Activated naive CD4-positive, alpha-beta T cell treated with anti-CD3 and anti-CD28 coated beads, Interleukin-2, amount 10 ng/mL, durations not matched to agents 7 days and 5 days (primary cell): ENCODE measurements at regions not wholly inside any gene's neighbourhood (a gene's known extent, or its start where the extent isn't known, plus 50 kb on each side); places are given as distances from the start of the nearest gene placed in this dataset.

Source experiments
- CTCF ChIA-PET: fragments of 350-600 bp; sonication (Branson Sonifier 250); formaldehyde crosslinking; loops from one replicate; lab custom pipeline; 2021; ENCODE audit warnings: antibody characterized with exemption; lab: Charles Lee
- DNase-seq: peaks from one replicate; pipeline ENCODE4 v3.0.0-alpha.2; 2020
- H3K27ac Mint-ChIP-seq: one replicate; pipeline ENCODE4 v1.8.0; 2021; ENCODE audit warnings: mild to moderate bottlenecking, moderate library complexity, mixed read lengths
- H3K27me3 Mint-ChIP-seq: one replicate; pipeline ENCODE4 v1.8.0; 2021; ENCODE audit warnings: mild to moderate bottlenecking, mixed read lengths
- H3K36me3 Mint-ChIP-seq: one replicate; pipeline ENCODE4 v1.8.0; 2021; ENCODE audit warnings: mixed read lengths
- H3K4me1 Mint-ChIP-seq: one replicate; pipeline ENCODE4 v1.8.0; 2021; ENCODE audit warnings: mixed read lengths
- H3K4me3 Mint-ChIP-seq: one replicate; pipeline ENCODE4 v1.8.0; 2021; ENCODE audit warnings: mild to moderate bottlenecking, moderate library complexity, mixed read lengths
- H3K9me3 Mint-ChIP-seq: one replicate; pipeline ENCODE4 v1.8.0; 2021; ENCODE audit warnings: mixed read lengths

GRCh38 chr18:25737710-25738311, 352.6 kb downstream of the SS18 start:
- CTCF ChIA-PET: no interaction called here
- Mint-ChIP-seq H3K9me3 (no peaks in the 10 kb centered on the region), H3K27ac (no peak overlapping the region)

DNA sequence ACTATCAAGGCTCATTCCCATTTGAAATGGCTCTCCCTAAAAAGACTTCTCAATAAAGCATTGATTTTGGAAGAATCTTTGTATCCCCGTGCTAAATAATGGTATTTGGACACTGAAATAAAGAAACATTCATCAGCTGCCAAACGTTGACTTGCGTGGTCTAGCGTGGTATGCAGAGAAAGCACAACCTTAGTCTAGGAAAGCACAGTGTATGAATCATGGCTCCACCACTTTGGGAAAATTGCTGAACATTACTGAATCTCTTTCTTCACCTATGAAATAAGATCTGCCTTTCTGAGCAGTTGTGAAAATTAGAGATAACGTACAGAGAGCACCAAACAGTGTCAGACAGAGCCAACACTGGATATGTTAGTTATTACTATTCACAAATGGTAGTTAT, 353.9 kb downstream of the SS18 start:
- CTCF ChIA-PET: no interaction called here
- H3K36me3 Mint-ChIP-seq: no peaks in the 10 kb centered on the region
- no peaks in the 10 kb centered on the region for H3K9me3 Mint-ChIP-seq
- H3K27ac Mint-ChIP-seq: no peak overlapping the region
- no peak for DNase-seq
- H3K4me3 Mint-ChIP-seq: no peak overlapping the region
- H3K27me3 Mint-ChIP-seq: no peaks in the 10 kb centered on the region
- no peaks in the 10 kb centered on the region for H3K4me1 Mint-ChIP-seq

More at GRCh38 chr18:25737710-25738311, 352.6 kb downstream of the SS18 start:
- Mint-ChIP-seq H3K4me3 (no peak overlapping the region), H3K27me3 (no peaks in the 10 kb centered on the region), H3K4me1 (no peaks in the 10 kb centered on the region), H3K36me3 (no peaks in the 10 kb centered on the region)
- DNase-seq: no peak

GRCh38 chr18:25735459-25735858, 355.0 kb downstream of the SS18 start:
- no peaks in the 10 kb centered on the region for H3K36me3 Mint-ChIP-seq
- DNase-seq: no peak
- H3K27me3 Mint-ChIP-seq: no peaks in the 10 kb centered on the region
- no peak overlapping the region for H3K27ac Mint-ChIP-seq
- H3K4me1 Mint-ChIP-seq: no peaks in the 10 kb centered on the region
- H3K4me3 Mint-ChIP-seq: no peak overlapping the region
- CTCF ChIA-PET: no interaction called here
- H3K9me3 Mint-ChIP-seq: no peaks in the 10 kb centered on the region

DNA sequence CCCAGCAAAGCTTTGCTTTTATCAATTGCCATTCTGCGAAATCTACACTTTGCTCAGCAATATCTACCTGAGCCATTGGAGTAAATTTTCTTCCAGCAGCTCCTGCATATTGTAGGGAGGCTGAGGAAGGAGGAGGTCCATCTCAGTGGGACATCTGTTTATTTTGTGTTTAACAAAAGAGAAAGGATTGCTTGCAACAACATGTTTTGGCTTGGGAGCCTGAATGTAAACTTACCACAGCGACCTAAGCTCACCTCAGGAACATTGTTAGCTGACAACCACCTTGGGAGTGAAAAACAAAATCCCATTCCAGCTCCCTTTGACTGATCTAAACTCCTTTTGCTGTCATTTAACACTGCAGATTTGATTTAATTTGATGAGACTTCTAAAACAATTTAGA, 356.1 kb downstream of the SS18 start:
- CTCF ChIA-PET: no interaction called here
- Mint-ChIP-seq H3K9me3 (peaks cover 1% of the 10 kb centered on the region), H3K27me3 (no peaks in the 10 kb centered on the region), H3K27ac (no peak overlapping the region), H3K36me3 (no peaks in the 10 kb centered on the region), H3K4me1 (no peaks in the 10 kb centered on the region), H3K4me3 (no peak overlapping the region)
- no peak for DNase-seq

DNA sequence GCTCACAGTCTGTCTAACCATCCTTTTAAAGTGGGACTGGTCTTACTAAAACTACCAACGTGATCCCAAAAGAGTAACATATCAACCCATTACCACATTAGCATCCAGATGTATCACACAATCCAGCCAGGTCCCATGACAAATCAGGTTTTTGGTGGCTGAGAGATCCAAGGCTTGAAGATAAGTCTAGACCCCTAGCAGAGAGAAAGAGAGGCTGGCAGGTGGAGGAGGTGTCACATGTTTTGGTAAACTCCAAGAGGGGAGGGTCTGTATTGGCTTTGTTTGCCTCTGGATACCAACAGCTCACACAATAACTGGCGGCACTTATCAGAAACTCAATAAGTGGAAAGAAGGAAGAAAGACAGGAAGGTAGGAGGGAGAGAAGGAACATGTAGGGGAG, 357.6 kb downstream of the SS18 start:
- no peaks in the 10 kb centered on the region for H3K36me3 Mint-ChIP-seq
- no peak overlapping the region for H3K27ac Mint-ChIP-seq
- H3K27me3 Mint-ChIP-seq: no peaks in the 10 kb centered on the region
- CTCF ChIA-PET: no interaction called here
- H3K4me1 Mint-ChIP-seq: no peaks in the 10 kb centered on the region
- H3K4me3 Mint-ChIP-seq: no peak overlapping the region
- no peak for DNase-seq
- H3K9me3 Mint-ChIP-seq: peaks cover 2% of the 10 kb centered on the region

DNA sequence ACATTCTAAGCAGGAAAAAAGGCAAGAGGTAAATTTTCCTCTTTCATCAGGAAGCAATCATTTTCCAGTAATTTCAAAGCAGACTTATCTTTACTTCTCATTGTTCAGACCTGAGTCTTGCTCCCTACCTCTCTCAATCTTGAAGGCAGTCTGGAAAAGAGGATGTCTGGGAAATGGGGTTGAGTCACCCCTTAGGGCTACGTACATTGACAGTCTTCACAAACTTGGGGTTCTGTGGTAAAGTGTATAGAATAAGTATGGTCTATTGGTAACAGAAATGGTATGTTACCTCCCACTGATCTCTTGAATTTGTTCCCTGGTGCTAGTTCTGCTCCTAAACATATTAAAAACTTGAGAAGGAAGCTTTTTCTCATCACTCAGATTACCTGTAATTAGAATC, 361.3 kb downstream of the SS18 start:
- H3K9me3 Mint-ChIP-seq: peaks cover 2% of the 10 kb centered on the region
- no peaks in the 10 kb centered on the region for H3K36me3 Mint-ChIP-seq
- CTCF ChIA-PET: no interaction called here
- no peak for DNase-seq
- H3K4me3 Mint-ChIP-seq: no peak overlapping the region
- H3K27me3 Mint-ChIP-seq: peaks cover 5% of the 10 kb centered on the region
- H3K4me1 Mint-ChIP-seq: no peaks in the 10 kb centered on the region
- no peak overlapping the region for H3K27ac Mint-ChIP-seq

DNA sequence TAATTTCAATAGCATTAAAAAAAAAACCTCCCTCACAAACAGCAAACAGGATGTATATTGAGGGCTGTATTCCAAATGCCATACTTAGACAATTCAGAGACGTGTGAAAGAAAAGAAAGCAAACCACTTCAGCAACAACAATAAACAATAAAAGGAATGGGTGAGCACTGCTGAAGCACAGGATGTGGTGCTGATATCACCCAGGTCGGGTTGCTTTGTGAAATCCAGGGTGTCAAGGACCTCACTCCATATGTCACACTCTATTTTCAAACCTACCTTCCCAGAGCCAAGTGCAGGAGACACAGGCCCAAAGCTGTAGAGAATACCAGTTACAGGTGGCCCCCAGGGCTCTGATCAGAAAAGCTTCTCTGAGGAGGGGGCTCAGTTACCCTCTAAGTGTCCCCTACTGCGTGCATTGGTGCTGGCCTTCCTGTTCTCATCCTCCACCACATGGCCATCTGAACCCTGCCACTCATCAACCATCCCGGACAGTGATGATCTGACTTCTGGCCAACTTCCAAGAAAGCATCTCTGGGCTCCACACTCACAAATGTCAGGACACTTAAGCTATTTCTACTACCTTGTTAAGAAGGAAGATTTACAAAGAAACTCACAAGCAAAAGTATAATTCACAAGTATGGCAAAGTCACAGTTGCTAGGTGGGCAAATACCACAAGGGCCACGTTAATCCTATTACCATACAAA, 363.0 kb downstream of the SS18 start:
- Mint-ChIP-seq H3K9me3 (peaks cover 2% of the 10 kb centered on the region), H3K27ac (no peak overlapping the region), H3K4me1 (no peaks in the 10 kb centered on the region), H3K36me3 (no peaks in the 10 kb centered on the region), H3K27me3 (peaks cover 5% of the 10 kb centered on the region), H3K4me3 (no peak overlapping the region)
- CTCF ChIA-PET: no interaction called here
- no peak for DNase-seq

DNA sequence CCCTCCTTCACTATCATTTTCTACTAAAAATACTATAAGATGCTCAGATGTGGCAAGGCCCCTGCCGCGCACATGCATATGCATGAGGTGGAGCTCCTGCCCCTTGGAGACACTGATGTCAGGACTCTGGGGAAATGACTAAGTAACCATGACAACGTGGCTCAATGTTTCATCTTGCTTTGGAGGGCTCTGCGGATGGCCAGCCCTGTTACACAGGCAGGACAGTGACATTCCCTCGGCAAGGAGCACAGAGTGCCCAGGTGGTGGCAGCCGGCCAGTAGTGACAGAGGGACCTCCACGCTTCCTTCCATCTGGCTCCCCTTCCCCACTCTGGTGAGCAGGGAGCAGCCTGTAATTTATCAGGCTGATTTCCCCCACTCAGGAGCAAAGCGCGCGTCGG, 364.1 kb downstream of the SS18 start:
- CTCF ChIA-PET: no interaction called here
- Mint-ChIP-seq H3K4me3 (no peak overlapping the region), H3K27me3 (peaks cover 5% of the 10 kb centered on the region), H3K9me3 (peaks cover 2% of the 10 kb centered on the region), H3K4me1 (no peaks in the 10 kb centered on the region), H3K36me3 (no peaks in the 10 kb centered on the region), H3K27ac (no peak overlapping the region)
- DNase-seq: no peak

DNA sequence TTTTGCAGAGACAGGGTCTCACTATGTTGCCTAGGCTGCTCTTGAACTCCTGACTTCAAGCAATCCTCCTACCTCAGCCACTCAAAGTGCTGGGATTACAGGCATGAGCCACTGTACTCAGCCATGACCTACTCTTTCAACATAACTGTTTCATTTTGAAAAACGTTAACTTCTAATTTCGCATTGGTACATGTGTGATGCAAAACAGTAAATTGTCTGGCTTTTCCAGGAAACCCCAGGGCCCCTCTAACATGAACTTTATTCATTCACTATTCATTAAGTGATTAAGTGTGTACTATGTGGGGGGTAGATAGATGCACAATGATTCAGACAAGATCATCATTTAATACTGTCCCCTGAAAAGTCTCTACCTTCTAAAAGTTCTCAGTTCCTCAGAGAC, 364.9 kb downstream of the SS18 start:
- CTCF ChIA-PET: no interaction called here
- H3K4me3 Mint-ChIP-seq: no peak overlapping the region
- no peak for DNase-seq
- peaks cover 2% of the 10 kb centered on the region for H3K9me3 Mint-ChIP-seq
- no peaks in the 10 kb centered on the region for H3K4me1 Mint-ChIP-seq
- peaks cover 5% of the 10 kb centered on the region for H3K27me3 Mint-ChIP-seq
- H3K36me3 Mint-ChIP-seq: no peaks in the 10 kb centered on the region
- H3K27ac Mint-ChIP-seq: no peak overlapping the region

DNA sequence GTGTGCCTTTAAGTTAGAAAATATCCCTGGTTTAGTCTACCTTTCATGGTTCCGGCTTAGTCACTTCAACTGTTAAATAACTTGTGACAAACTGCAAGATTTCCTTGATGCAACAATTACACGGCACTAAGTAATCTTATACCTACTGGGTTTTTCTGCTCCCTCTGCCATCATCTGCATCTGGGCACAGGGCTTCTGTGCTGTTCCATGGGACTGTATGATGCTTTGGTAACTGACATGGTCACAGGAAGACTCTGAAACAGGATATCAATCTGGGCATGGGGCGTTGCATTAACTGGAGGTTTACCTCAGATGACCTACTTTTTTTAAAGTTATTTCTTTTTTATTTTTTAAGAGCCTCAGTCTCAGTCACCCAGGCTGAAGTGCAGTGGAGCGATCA, 365.4 kb downstream of the SS18 start:
- CTCF ChIA-PET: no interaction called here
- H3K9me3 Mint-ChIP-seq: peaks cover 2% of the 10 kb centered on the region
- no peak for DNase-seq
- H3K36me3 Mint-ChIP-seq: no peaks in the 10 kb centered on the region
- H3K4me1 Mint-ChIP-seq: no peaks in the 10 kb centered on the region
- H3K4me3 Mint-ChIP-seq: no peak overlapping the region
- peaks cover 5% of the 10 kb centered on the region for H3K27me3 Mint-ChIP-seq
- H3K27ac Mint-ChIP-seq: no peak overlapping the region

DNA sequence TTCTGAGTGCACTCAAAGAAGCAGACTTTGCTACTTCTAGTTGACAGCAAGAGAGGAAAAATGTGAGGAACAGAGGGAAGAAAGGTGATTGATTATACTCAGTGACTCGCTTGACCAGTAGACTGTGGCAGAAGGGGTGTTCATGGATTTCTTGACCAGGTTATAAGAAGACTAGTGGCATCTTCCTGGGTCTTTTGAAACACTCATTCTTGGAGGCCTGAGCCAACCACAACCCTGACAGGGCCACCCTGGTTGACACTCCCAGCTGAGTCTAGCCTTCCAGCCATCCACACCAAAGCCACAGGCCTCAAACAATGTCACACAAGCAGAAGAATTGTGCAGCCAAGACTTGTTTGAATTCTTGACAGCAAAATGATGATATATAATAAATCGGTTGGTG, 366.3 kb downstream of the SS18 start:
- Mint-ChIP-seq H3K4me3 (no peak overlapping the region), H3K27me3 (peaks cover 5% of the 10 kb centered on the region), H3K4me1 (no peaks in the 10 kb centered on the region), H3K27ac (no peak overlapping the region), H3K9me3 (no peaks in the 10 kb centered on the region), H3K36me3 (no peaks in the 10 kb centered on the region)
- CTCF ChIA-PET: no interaction called here
- no peak for DNase-seq

- CTCF ChIA-PET: no interaction called here
- H3K4me1 Mint-ChIP-seq: no peaks in the 10 kb centered on the region
- H3K4me3 Mint-ChIP-seq: no peak overlapping the region
- no peaks in the 10 kb centered on the region for H3K36me3 Mint-ChIP-seq
- peaks cover 4% of the 10 kb centered on the region for H3K9me3 Mint-ChIP-seq
- no peak overlapping the region for H3K27ac Mint-ChIP-seq
- H3K27me3 Mint-ChIP-seq: peaks cover 8% of the 10 kb centered on the region
- no peak for DNase-seq
Observed at GRCh38 chr18:25713103-25713502, 361.1 kb upstream of the ZNF521 start.

DNA sequence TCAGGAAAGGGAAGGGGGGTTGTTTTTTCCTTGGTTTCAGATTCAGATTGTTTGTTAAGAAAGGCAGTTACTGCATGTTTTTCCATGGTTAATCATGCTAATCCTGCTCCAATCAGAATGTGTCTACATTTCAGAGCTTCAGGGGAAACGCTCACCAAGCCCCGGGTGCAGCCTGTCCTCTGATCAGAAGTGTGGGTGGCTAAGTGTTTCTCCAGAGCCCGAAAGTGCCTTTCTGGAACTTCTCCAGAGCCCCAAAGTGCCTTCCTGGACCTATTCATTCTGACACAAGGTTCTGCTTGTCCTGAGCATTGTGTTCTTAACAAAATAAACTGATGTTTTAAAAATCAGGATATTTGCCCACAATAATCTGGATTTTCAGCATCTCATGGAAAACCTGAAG, 359.0 kb upstream of the ZNF521 start:
- Mint-ChIP-seq H3K9me3 (peaks cover 2% of the 10 kb centered on the region), H3K27ac (no peak overlapping the region), H3K36me3 (no peaks in the 10 kb centered on the region), H3K4me1 (no peaks in the 10 kb centered on the region), H3K27me3 (peaks cover 8% of the 10 kb centered on the region), H3K4me3 (no peak overlapping the region)
- DNase-seq: no peak
- CTCF ChIA-PET: no interaction called here

DNA sequence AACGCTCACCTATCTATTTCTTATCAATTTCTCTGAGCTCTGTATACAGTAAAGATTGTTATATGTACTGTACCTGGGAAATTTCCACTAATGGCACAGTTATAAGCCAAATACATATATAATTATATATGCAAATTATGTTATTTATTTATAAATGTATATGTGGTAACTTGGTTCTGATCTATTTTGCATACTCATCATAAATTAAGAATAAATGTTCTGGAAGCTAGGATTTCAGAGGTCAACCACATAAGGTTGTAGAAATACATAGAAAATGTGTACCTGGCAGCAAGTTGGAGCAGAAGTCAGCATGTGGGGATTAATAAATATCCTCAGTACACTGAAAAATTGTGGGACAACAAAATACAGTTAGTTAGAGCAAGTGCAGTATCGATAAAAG, 353.7 kb upstream of the ZNF521 start:
- Mint-ChIP-seq H3K4me3 (no peak overlapping the region), H3K36me3 (no peaks in the 10 kb centered on the region), H3K4me1 (no peaks in the 10 kb centered on the region), H3K9me3 (no peaks in the 10 kb centered on the region), H3K27me3 (no peaks in the 10 kb centered on the region), H3K27ac (no peak overlapping the region)
- no peak for DNase-seq
- CTCF ChIA-PET: no interaction called here

- no peak for DNase-seq
- CTCF ChIA-PET: interaction anchor here (1.1 kb wide), 1 partner anchor 23 kb away, joined by 3 read pairs; no protein-coding TSS in a partner anchor
- Mint-ChIP-seq H3K9me3 (no peaks in the 10 kb centered on the region), H3K36me3 (no peaks in the 10 kb centered on the region), H3K27ac (no peak overlapping the region), H3K4me1 (no peaks in the 10 kb centered on the region), H3K4me3 (no peak overlapping the region), H3K27me3 (no peaks in the 10 kb centered on the region)
Observed at GRCh38 chr18:25704494-25704893, 352.5 kb upstream of the ZNF521 start.
